Right lobe of liver (tissue), 4 donors: ENCODE measurements at regions not wholly inside any gene's neighbourhood (a gene's known extent, or its start where the extent isn't known, plus 50 kb on each side); places are given as distances from the start of the nearest gene placed in this dataset.

Experiments used
- CTCF ChIP-seq, 4 donors: fragments of 200-600 bp in 3 of 4; fragments of 450-650 bp in 1 of 4; IDR thresholded peaks; one replicate each; pipeline versions ENCODE4 v1.5.1 to v1.8.0; 2016 to 2022; ENCODE audit warnings: antibody characterized with exemption in 4 of 4, mild to moderate bottlenecking in 2 of 4
- POLR2A ChIP-seq: fragments of 450-650 bp; IDR thresholded peaks from one replicate; pipeline ENCODE4 v1.6.1; 2017; ENCODE audit warnings: antibody characterized with exemption, mild to moderate bottlenecking
- donor health status: DM: no; HTN: no; CAD: no.
- donor health status: DM: no; HTN: no; CAD: no.
- donor health status: DM: no; HTN: yes; CAD: no.

DNA sequence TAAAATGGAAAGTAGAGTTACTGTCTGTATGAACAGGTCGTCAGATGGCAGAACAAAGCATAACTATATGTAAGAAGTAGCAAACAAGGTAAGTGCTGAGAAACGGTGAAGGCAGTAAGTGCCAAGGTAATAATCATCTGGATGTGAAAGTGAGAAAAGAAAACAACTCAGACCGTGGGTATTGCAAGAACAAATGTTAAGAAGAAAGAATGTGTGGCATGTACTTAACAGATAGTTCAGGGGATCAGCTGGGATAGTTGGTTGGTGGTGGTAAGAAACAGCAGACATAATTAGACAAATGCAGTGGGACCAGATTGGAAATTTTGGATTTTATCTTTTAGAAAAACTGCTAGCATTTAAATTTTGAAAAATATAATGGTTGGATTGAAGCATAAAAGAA is 375.8 kb upstream of the NXPH2 start:
- TF ChIP-seq CTCF (IDR thresholded peaks at IDR 0.05) = no peak
- no peak for TF ChIP-seq POLR2A
